Endodermal cell (in vitro differentiated cells): ENCODE measurements at regions not wholly inside any gene's neighbourhood (a gene's known extent, or its start where the extent isn't known, plus 50 kb on each side); places are given as distances from the start of the nearest gene placed in this dataset.

Source experiments
- DNase-seq: peaks from one replicate; pipeline ENCODE4 v3.0.0-alpha.2; 2017
- H3K27ac ChIP-seq: 2 replicates; pipeline ENCODE4 v1.5.1; 2013; ENCODE audit warnings: mild to moderate bottlenecking, low read depth, low read length, moderate library complexity
- H3K27me3 ChIP-seq: 2 replicates; pipeline ENCODE4 v1.6.1; 2013; ENCODE audit warnings: mild to moderate bottlenecking, low read length, moderate library complexity; ENCODE audit not compliant: insufficient read depth, control insufficient read depth, poor library complexity, severe bottlenecking
- H3K36me3 ChIP-seq: 2 replicates; pipeline ENCODE4 v1.7.0; 2013; ENCODE audit warnings: mild to moderate bottlenecking, low read length, moderate library complexity; ENCODE audit not compliant: control insufficient read depth, insufficient read depth
- H3K4me1 ChIP-seq: one replicate; pipeline ENCODE4 v1.7.0; 2013; ENCODE audit warnings: low read length; ENCODE audit not compliant: control insufficient read depth, insufficient read depth
- H3K4me3 ChIP-seq: 2 replicates; pipeline ENCODE4 v1.5.1; 2013; ENCODE audit warnings: mild to moderate bottlenecking, low read length, moderate library complexity
- H3K9ac ChIP-seq: 2 replicates; pipeline ENCODE4 v1.6.1; 2013; ENCODE audit warnings: mild to moderate bottlenecking, low read length, moderate library complexity; ENCODE audit not compliant: poor library complexity, severe bottlenecking; ENCODE audit errors: extremely low read depth
- H3K9me3 ChIP-seq: 2 replicates; pipeline ENCODE4 v1.6.1; 2013; ENCODE audit warnings: mild to moderate bottlenecking, low read length, moderate library complexity; ENCODE audit not compliant: control insufficient read depth
- H3K27ac Mint-ChIP-seq: 2 replicates; pipeline ENCODE4 v1.8.0; 2020; ENCODE audit warnings: mixed read lengths
- H3K27me3 Mint-ChIP-seq: 2 replicates; pipeline ENCODE4 v1.8.0; 2021; ENCODE audit warnings: mild to moderate bottlenecking, mixed read lengths; ENCODE audit not compliant: insufficient read depth
- H3K36me3 Mint-ChIP-seq: 2 replicates; pipeline ENCODE4 v1.8.0; 2020; ENCODE audit warnings: low read depth, mixed read lengths
- H3K4me1 Mint-ChIP-seq: 2 replicates; pipeline ENCODE4 v1.8.0; 2020; ENCODE audit warnings: mixed read lengths
- H3K4me3 Mint-ChIP-seq: 2 replicates; pipeline ENCODE4 v1.8.0; 2020; ENCODE audit warnings: mild to moderate bottlenecking, moderate library complexity, mixed read lengths
- H3K9me3 Mint-ChIP-seq: 2 replicates; pipeline ENCODE4 v1.8.0; 2020; ENCODE audit warnings: mild to moderate bottlenecking, mixed read lengths
- CTCF ChIP-seq: fragments of 200-600 bp; sonication (generic); conservative IDR thresholded peaks from 2 replicates; pipeline ENCODE4 v1.5.0; 2021; ENCODE audit warnings: antibody characterized with exemption, mild to moderate bottlenecking
- WGBS, 2 experiments: methylation state at CpG; one replicate each; pipeline versions ENCODE4 v1.1.5 to v1.1.7; 2013; ENCODE audit warnings: missing lambda C conversion rate in 2 of 2, mixed read lengths in 1 of 2; ENCODE audit not compliant: insufficient coverage in 1 of 2, insufficient read length in 1 of 2; 5-methylcytosine and 5-hydroxymethylcytosine counted together

DNA sequence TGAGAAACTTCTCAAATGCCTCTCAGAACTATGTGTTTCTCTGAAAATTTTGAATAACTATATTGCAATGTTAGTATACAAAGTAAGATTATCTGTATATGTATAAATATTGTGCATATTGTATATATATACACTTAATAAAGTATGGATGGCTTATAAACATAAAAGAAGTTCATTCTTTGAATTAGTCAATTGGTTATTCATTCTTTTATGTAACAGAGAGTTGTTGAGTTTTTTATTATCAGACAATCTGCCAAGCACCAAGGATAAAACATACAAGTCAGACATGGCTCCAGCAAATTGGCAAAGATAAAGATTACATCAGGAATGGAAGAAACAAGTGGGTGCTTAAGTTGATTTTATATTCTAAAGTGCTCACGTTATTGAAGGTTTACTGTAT, 289.1 kb upstream of the EYS start:
- H3K4me3 ChIP-seq: no peak overlapping the region
- H3K27me3 ChIP-seq: no peaks in the 10 kb centered on the region
- H3K4me1 ChIP-seq: peaks cover 6% of the 10 kb centered on the region
- H3K9ac ChIP-seq: no peak overlapping the region
- no peak overlapping the region for H3K27ac ChIP-seq
- H3K4me3 Mint-ChIP-seq: no peak overlapping the region
- no peaks in the 10 kb centered on the region for H3K27me3 Mint-ChIP-seq
- TF ChIP-seq CTCF: no peak
- no peak for DNase-seq
- H3K36me3 Mint-ChIP-seq: no peaks in the 10 kb centered on the region
- 89 to 100% methylated on average over 1 of the region's 1 CpG for WGBS, 2 experiments
- no peaks in the 10 kb centered on the region for H3K36me3 ChIP-seq
- H3K27ac Mint-ChIP-seq: no peak overlapping the region
- H3K9me3 ChIP-seq: no peaks in the 10 kb centered on the region
- peaks cover 16% of the 10 kb centered on the region for H3K9me3 Mint-ChIP-seq
- H3K4me1 Mint-ChIP-seq: peaks cover 19% of the 10 kb centered on the region

- Mint-ChIP-seq H3K27ac (no peak overlapping the region), H3K9me3 (no peaks in the 10 kb centered on the region), H3K27me3 (peaks cover 4% of the 10 kb centered on the region), H3K4me3 (no peak overlapping the region), H3K4me1 (peaks cover 12% of the 10 kb centered on the region), H3K36me3 (no peaks in the 10 kb centered on the region)
- no peak for TF ChIP-seq CTCF
- no peak for DNase-seq
- Histone ChIP-seq H3K4me3 (no peak overlapping the region), H3K27me3 (no peaks in the 10 kb centered on the region), H3K9ac (no peak overlapping the region), H3K36me3 (no peaks in the 10 kb centered on the region), H3K4me1 (peaks cover 3% of the 10 kb centered on the region), H3K27ac (no peak overlapping the region), H3K9me3 (no peaks in the 10 kb centered on the region)
- 95% methylated on average over 5 of the region's 5 CpGs for WGBS, 2 experiments
These were observed 282.6 kb upstream of the EYS start for GRCh38 chr6:65989676-65990075.

DNA sequence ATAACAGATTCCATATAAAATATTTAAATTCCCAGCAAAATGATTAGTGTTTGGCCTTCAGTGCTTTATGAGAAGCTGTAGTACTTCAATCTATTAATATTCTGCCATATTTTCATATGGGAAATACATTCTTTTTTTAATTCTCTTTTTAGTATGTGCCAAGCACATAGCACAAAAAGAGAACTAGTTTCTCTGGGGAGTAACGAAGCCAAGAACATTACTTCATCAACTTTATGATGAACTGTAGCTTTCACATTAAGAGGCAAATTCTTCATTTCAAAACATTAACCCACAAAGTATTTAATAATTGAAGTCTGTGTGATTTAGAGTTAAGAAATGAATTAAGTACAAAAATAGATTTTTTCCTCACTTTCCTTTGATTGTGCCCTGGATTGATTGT, 281.0 kb upstream of the EYS start:
- no peaks in the 10 kb centered on the region for H3K27me3 ChIP-seq
- no peaks in the 10 kb centered on the region for H3K36me3 ChIP-seq
- no peak overlapping the region for H3K9ac ChIP-seq
- H3K27me3 Mint-ChIP-seq: peaks cover 4% of the 10 kb centered on the region
- 83% methylated on average over 1 of the region's 1 CpG; no CpG with 5 or more reads in 1 of the 2 experiments for WGBS, 2 experiments
- H3K27ac Mint-ChIP-seq: no peak overlapping the region
- no peak overlapping the region for H3K27ac ChIP-seq
- peaks cover 8% of the 10 kb centered on the region for H3K4me1 Mint-ChIP-seq
- H3K9me3 ChIP-seq: no peaks in the 10 kb centered on the region
- H3K4me3 ChIP-seq: no peak overlapping the region
- no peak for TF ChIP-seq CTCF
- no peak overlapping the region for H3K4me3 Mint-ChIP-seq
- DNase-seq: no peak
- no peaks in the 10 kb centered on the region for H3K36me3 Mint-ChIP-seq
- H3K9me3 Mint-ChIP-seq: no peaks in the 10 kb centered on the region
- peaks cover 3% of the 10 kb centered on the region for H3K4me1 ChIP-seq
